ENCODE measurements at regions not wholly inside any gene's neighbourhood (a gene's known extent, or its start where the extent isn't known, plus 50 kb on each side); places are given as distances from the start of the nearest gene placed in this dataset.

DNA sequence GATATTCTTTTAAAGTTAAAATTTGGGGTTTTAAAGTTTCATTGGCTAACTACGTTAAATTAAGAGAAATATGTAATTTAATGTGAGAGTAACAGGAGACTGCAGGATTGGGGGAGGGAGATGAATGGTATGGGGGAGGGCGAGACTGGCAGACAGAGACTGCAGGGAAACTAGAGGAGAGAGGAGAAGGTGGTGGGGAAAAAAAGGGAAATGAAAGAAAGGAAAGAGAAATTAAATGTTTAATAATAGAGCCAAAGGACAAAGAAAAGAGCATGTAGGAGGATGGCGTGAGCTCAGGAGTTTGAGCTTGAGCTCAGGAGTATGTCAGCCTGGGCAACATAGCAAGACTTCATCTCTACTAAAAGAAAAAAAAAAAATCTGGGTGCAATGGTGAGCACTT lies 115.9 kb downstream of the RFC3 start:
- ATAC-seq (ENCODE audit: low read depth) (no peak), DNase-seq (ENCODE audit: low spot score in 2 of 2) (no peak)
- Mint-ChIP-seq H3K36me3 (no peaks in the 10 kb centered on the region), H3K4me3 (no peak overlapping the region), H3K4me1 (no peaks in the 10 kb centered on the region), H3K9me3 (no peaks in the 10 kb centered on the region), H3K27ac (no peak overlapping the region), H3K27me3 (no peaks in the 10 kb centered on the region)

- Mint-ChIP-seq H3K27ac (no peak overlapping the region), H3K36me3 (no peaks in the 10 kb centered on the region), H3K4me1 (no peaks in the 10 kb centered on the region), H3K9me3 (no peaks in the 10 kb centered on the region), H3K27me3 (no peaks in the 10 kb centered on the region), H3K4me3 (no peak overlapping the region)
- DNase-seq (ENCODE audit: low spot score in 2 of 2) (no peak), ATAC-seq (ENCODE audit: low read depth) (no peak)
Measured at GRCh38 chr13:33934343-33934742, 116.4 kb downstream of the RFC3 start.

- ATAC-seq (ENCODE audit: low read depth) = no peak
- no peaks in the 10 kb centered on the region for H3K9me3 Mint-ChIP-seq
- no peaks in the 10 kb centered on the region for H3K4me1 Mint-ChIP-seq
- DNase-seq (ENCODE audit: low spot score in 2 of 2) = no peak
- no peaks in the 10 kb centered on the region for H3K27me3 Mint-ChIP-seq
- H3K36me3 Mint-ChIP-seq = no peaks in the 10 kb centered on the region
- H3K27ac Mint-ChIP-seq = no peak overlapping the region
- H3K4me3 Mint-ChIP-seq = no peak overlapping the region
Measured at GRCh38 chr13:33934951-33935371, 117.0 kb downstream of the RFC3 start.

DNA sequence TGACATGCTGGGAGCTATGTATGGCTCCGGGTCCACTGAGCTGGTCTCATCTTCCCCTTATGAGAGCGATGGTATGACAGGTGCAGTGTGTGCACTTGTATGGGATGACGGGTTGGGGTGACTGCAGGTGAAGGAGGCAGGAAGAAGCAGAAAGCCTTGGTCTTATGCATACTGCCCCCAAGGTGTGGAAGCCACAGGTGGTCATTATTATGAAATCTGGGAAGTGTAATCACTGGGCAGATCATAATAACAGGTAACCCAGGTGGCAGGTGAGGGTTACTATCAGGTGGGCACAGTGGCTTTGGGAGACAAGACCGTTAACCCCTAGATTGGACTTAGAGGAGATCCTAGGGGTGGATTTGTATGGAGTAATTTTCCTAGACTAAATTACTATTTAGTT lies 118.0 kb downstream of the RFC3 start:
- H3K36me3 Mint-ChIP-seq = no peaks in the 10 kb centered on the region
- ATAC-seq (ENCODE audit: low read depth) = no peak
- no peaks in the 10 kb centered on the region for H3K9me3 Mint-ChIP-seq
- no peak overlapping the region for H3K4me3 Mint-ChIP-seq
- no peaks in the 10 kb centered on the region for H3K4me1 Mint-ChIP-seq
- DNase-seq (ENCODE audit: low spot score in 2 of 2) = no peak
- H3K27ac Mint-ChIP-seq = no peak overlapping the region
- no peaks in the 10 kb centered on the region for H3K27me3 Mint-ChIP-seq

- Mint-ChIP-seq H3K36me3 (no peaks in the 10 kb centered on the region), H3K27me3 (no peaks in the 10 kb centered on the region), H3K27ac (no peak overlapping the region), H3K9me3 (no peaks in the 10 kb centered on the region), H3K4me3 (no peak overlapping the region), H3K4me1 (no peaks in the 10 kb centered on the region)
- no peak for DNase-seq (ENCODE audit: low spot score in 2 of 2)
- no peak for ATAC-seq (ENCODE audit: low read depth)
Measured at GRCh38 chr13:33937373-33938098, 119.6 kb downstream of the RFC3 start.

GRCh38 chr13:33940256-33940655 lies 122.3 kb downstream of the RFC3 start:
- H3K27ac Mint-ChIP-seq = no peak overlapping the region
- H3K4me1 Mint-ChIP-seq = no peaks in the 10 kb centered on the region
- no peak for DNase-seq (ENCODE audit: low spot score in 2 of 2)
- no peaks in the 10 kb centered on the region for H3K36me3 Mint-ChIP-seq
- no peak for ATAC-seq (ENCODE audit: low read depth)
- no peak overlapping the region for H3K4me3 Mint-ChIP-seq
- H3K27me3 Mint-ChIP-seq = no peaks in the 10 kb centered on the region
- H3K9me3 Mint-ChIP-seq = no peaks in the 10 kb centered on the region

- DNase-seq (ENCODE audit: low spot score in 2 of 2) = no peak
- no peak for ATAC-seq (ENCODE audit: low read depth)
- peaks cover 3% of the 10 kb centered on the region for H3K36me3 Mint-ChIP-seq
- no peaks in the 10 kb centered on the region for H3K27me3 Mint-ChIP-seq
- H3K27ac Mint-ChIP-seq = no peak overlapping the region
- no peaks in the 10 kb centered on the region for H3K9me3 Mint-ChIP-seq
- H3K4me3 Mint-ChIP-seq = no peak overlapping the region
- H3K4me1 Mint-ChIP-seq = no peaks in the 10 kb centered on the region
Measured at GRCh38 chr13:33940898-33941297, 122.9 kb downstream of the RFC3 start.

- no peak for ATAC-seq (ENCODE audit: low read depth)
- H3K4me3 Mint-ChIP-seq = no peak overlapping the region
- no peaks in the 10 kb centered on the region for H3K4me1 Mint-ChIP-seq
- no peaks in the 10 kb centered on the region for H3K27me3 Mint-ChIP-seq
- H3K27ac Mint-ChIP-seq = no peak overlapping the region
- peaks cover 11% of the 10 kb centered on the region for H3K36me3 Mint-ChIP-seq
- no peak for DNase-seq (ENCODE audit: low spot score in 2 of 2)
- no peaks in the 10 kb centered on the region for H3K9me3 Mint-ChIP-seq
Measured at GRCh38 chr13:33945477-33945876, 127.5 kb downstream of the RFC3 start.

- H3K27ac Mint-ChIP-seq = no peak overlapping the region
- peaks cover 3% of the 10 kb centered on the region for H3K36me3 Mint-ChIP-seq
- no peak overlapping the region for H3K4me3 Mint-ChIP-seq
- no peaks in the 10 kb centered on the region for H3K27me3 Mint-ChIP-seq
- H3K4me1 Mint-ChIP-seq = no peaks in the 10 kb centered on the region
- DNase-seq (ENCODE audit: low spot score in 2 of 2) (no peak), ATAC-seq (ENCODE audit: low read depth) (no peak)
- no peaks in the 10 kb centered on the region for H3K9me3 Mint-ChIP-seq
Measured at GRCh38 chr13:33953203-33953602, 135.3 kb downstream of the RFC3 start.

DNA sequence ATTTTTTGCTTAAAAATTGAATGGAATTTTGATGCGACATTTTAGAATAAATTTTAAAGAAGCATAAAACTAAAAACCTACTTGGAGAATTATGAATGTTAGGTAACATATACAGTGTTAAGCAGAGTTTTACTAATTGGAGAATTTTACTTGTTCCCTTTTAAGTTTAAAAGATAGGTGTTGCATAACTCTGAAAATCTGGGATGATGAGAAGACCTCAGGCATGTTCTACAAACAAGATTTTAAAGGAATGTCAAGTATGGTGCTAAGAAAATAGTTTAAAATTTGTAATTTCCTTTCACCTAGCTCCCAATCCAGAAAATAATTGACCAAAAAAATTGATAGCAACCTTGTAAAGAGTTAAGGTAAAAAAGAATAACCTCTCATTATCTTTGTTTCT lies 135.8 kb downstream of the RFC3 start:
- Mint-ChIP-seq H3K36me3 (peaks cover 1% of the 10 kb centered on the region), H3K4me3 (no peak overlapping the region), H3K9me3 (no peaks in the 10 kb centered on the region), H3K27ac (no peak overlapping the region), H3K4me1 (peaks cover 4% of the 10 kb centered on the region), H3K27me3 (no peaks in the 10 kb centered on the region)
- ATAC-seq (ENCODE audit: low read depth) = no peak
- no peak for DNase-seq (ENCODE audit: low spot score in 2 of 2)

DNA sequence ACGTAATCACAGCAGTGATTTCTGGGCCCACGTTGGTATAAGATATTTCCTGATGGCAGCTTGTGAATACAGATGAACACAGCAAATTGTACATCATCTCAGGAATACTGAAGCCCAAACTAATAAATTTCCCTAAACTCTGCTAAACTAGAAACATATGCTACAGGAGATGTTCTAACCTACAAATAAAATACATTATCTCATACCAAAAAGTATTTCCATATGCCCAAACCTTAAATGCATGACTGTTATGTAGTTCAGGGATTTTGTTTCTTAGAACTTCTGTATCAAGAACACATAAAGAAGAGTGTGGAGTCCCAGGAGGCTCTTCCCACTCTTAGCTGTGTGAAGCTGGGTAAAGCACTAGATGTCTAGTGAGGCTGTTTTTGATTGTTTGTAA lies 138.4 kb downstream of the RFC3 start:
- no peak overlapping the region for H3K4me3 Mint-ChIP-seq
- no peak overlapping the region for H3K27ac Mint-ChIP-seq
- DNase-seq (ENCODE audit: low spot score in 2 of 2) (no peak), ATAC-seq (ENCODE audit: low read depth) (no peak)
- peaks cover 10% of the 10 kb centered on the region for H3K4me1 Mint-ChIP-seq
- no peaks in the 10 kb centered on the region for H3K36me3 Mint-ChIP-seq
- H3K27me3 Mint-ChIP-seq = no peaks in the 10 kb centered on the region
- no peaks in the 10 kb centered on the region for H3K9me3 Mint-ChIP-seq

DNA sequence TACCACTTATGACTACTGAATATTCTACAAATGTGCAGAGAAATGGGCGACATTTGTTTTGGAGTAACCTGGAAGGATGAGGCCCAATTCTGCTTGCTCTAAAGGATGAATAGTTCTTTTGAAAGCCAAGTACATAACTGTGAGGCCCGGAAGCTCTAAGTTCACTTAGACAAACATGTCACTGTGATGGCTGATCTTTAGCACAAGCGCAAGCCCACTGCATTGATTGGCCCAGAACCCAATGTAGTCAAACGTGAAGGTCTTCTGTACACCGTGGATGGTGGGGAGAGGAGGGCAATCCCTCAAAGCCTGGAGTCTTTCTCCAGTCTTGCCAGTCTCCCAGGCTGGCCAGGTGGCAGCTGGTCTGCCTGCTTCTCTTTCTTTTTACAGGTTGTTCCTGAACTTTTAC lies 139.6 kb downstream of the RFC3 start:
- Mint-ChIP-seq H3K4me3 (no peak overlapping the region), H3K9me3 (no peaks in the 10 kb centered on the region), H3K27me3 (no peaks in the 10 kb centered on the region), H3K4me1 (peaks cover 10% of the 10 kb centered on the region), H3K36me3 (no peaks in the 10 kb centered on the region), H3K27ac (no peak overlapping the region)
- DNase-seq (ENCODE audit: low spot score in 2 of 2) (no peak), ATAC-seq (ENCODE audit: low read depth) (no peak)

DNA sequence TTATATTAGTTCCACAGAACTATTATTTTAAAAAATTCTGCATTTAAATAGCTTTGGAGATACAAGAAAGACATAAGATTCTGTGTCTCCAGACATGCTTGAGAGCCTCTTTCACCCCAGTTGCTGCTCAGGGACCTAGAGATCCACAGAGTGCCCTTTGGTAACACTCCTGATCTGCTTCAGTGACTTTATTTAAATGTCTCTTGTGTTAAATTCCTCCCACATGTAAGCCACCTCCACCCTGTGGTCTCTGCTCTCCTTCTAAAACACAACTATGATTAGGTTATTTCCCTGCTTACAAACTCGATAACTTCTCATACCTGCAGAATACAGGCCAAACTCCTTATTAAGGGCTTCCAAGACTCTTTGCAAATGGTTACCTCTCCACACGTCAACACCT lies 141.0 kb downstream of the RFC3 start:
- H3K27ac Mint-ChIP-seq = no peak overlapping the region
- DNase-seq (ENCODE audit: low spot score in 2 of 2) (no peak), ATAC-seq (ENCODE audit: low read depth) (no peak)
- H3K4me1 Mint-ChIP-seq = peaks cover 10% of the 10 kb centered on the region
- no peaks in the 10 kb centered on the region for H3K9me3 Mint-ChIP-seq
- H3K36me3 Mint-ChIP-seq = no peaks in the 10 kb centered on the region
- H3K27me3 Mint-ChIP-seq = no peaks in the 10 kb centered on the region
- no peak overlapping the region for H3K4me3 Mint-ChIP-seq

GRCh38 chr13:33963134-33963533 lies 145.2 kb downstream of the RFC3 start:
- Mint-ChIP-seq H3K4me1 (peaks cover 10% of the 10 kb centered on the region), H3K36me3 (no peaks in the 10 kb centered on the region), H3K27me3 (no peaks in the 10 kb centered on the region), H3K27ac (no peak overlapping the region), H3K9me3 (peaks cover 4% of the 10 kb centered on the region), H3K4me3 (no peak overlapping the region)
- no peak for ATAC-seq (ENCODE audit: low read depth)
- no peak for DNase-seq (ENCODE audit: low spot score in 2 of 2)

DNA sequence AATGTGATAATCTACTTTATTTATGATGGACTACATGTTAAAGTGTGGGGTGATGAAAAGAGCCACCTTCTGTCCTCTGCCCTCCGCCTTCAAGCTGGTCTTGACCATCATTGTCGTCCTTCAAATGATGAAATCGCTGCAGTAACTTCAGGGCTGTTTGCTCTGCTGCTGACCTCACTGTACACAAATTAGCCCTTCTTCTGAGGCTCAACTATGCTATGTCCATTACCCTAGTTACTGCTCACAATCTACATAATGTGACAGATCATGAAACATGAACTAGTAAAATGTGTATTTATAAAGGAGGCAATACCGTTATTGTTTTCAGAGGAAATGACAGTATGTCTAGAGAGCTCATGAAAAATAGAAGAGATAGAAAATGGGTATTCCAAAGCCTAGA lies 145.9 kb downstream of the RFC3 start:
- H3K9me3 Mint-ChIP-seq = peaks cover 4% of the 10 kb centered on the region
- no peak for ATAC-seq (ENCODE audit: low read depth)
- H3K4me1 Mint-ChIP-seq = peaks cover 6% of the 10 kb centered on the region
- no peaks in the 10 kb centered on the region for H3K36me3 Mint-ChIP-seq
- H3K27ac Mint-ChIP-seq = no peak overlapping the region
- H3K27me3 Mint-ChIP-seq = no peaks in the 10 kb centered on the region
- no peak for DNase-seq (ENCODE audit: low spot score in 2 of 2)
- no peak overlapping the region for H3K4me3 Mint-ChIP-seq

Data from memory B cell (primary cell).